ENCODE measurements at regions not wholly inside any gene's neighbourhood (a gene's known extent, or its start where the extent isn't known, plus 50 kb on each side); places are given as distances from the start of the nearest gene placed in this dataset.

DNA sequence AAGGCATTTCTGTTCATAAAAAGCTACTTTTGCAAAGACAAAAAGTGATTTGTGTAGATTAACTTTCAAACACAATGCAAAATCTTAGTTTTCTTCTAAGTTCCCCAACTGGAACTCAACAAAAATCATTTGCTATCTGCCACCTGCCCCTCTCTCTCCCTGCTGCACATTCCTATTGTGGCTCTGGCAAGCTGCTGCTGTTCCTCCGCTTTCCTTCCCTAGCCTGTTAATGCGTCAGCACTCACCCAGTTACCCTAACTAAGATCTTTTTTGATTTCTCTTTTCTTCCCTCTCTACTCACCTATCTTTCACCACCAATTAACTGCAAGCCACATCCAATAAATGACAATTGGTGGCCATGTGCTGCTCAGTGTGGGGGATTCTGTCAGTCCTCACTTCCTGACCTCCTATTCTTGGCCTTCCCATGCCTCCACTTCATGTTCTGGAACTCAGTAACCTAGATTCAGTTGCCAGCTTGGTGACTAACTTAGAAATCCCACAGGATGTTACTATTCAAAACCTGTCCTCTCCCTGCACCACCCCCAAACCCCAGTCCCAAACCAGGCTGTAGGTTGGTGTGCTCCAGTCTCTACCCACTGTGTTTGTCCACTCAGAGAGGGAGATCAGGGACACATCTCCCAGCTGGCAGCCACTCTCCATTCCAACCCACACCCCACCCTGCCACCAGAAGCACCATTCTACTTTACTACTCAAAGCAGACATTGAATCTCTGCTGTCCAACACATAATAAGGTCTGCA is 140.2 kb upstream of the CTTNBP2 start:
- Histone ChIP-seq H3K4me3 (ENCODE audit: low read length) (no peak overlapping the region), H3K56ac (ENCODE audit: low read length) (no peak overlapping the region), H3K27me3 (ENCODE audit: insufficient read depth, low read length, poor library complexity) (no peaks in the 10 kb centered on the region), H3K79me2 (ENCODE audit: control insufficient read depth, insufficient read depth, low read length) (no peaks in the 10 kb centered on the region), H3K4me1 (ENCODE audit: control insufficient read depth, low read depth, low read length) (no peaks in the 10 kb centered on the region), H3K79me1 (ENCODE audit: low read length) (no peaks in the 10 kb centered on the region), H3K23ac (ENCODE audit: low read length) (no peak overlapping the region), H4K8ac (ENCODE audit: low read depth, low read length) (no peak overlapping the region), H4K5ac (ENCODE audit: low read length) (no peak overlapping the region), H2BK15ac (replicated peaks; ENCODE audit: low read depth) (no peak overlapping the region), H3K36me3 (ENCODE audit: control insufficient read depth, insufficient read depth, low read length) (no peaks in the 10 kb centered on the region), H3K4ac (ENCODE audit: low read depth, low read length) (no peak overlapping the region), H3K18ac (ENCODE audit: low read length) (no peak overlapping the region), H3K27ac (ENCODE audit: low read depth, low read length) (no peak overlapping the region), H2BK120ac (ENCODE audit: low read depth, low read length) (no peak overlapping the region), H3K4me2 (ENCODE audit: low read length) (no peak overlapping the region), H3K9ac (ENCODE audit: low read length) (no peak overlapping the region), H2AK5ac (ENCODE audit: low read length) (no peak overlapping the region), H2BK5ac (ENCODE audit: low read length) (no peak overlapping the region)
- WGBS (ENCODE audit: extremely low coverage, insufficient coverage, low lambda C conversion rate) = no CpG with 5 or more reads among the region's 2 CpGs
- DNase-seq = no peak

DNA sequence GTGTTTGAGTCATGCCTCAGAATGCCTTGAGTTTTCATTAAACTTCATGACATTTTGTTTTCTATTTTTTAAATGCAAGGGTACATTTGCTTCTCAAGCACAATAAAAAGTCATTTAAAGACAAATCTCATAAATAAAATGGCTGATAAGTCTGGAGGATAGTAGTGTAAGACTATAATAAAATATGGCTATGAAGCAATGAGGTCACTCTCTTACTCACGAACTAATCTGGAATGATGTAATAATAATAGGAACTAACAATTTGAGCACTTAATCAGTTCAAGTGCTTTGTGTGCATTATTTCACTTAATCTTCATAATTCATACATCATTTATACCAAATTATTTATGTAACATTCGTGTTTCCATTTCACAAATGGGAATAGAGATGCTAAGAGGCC is 149.3 kb upstream of the CTTNBP2 start:
- Histone ChIP-seq H3K27ac (ENCODE audit: low read depth, low read length) (no peak overlapping the region), H3K18ac (ENCODE audit: low read length) (no peak overlapping the region), H3K79me2 (ENCODE audit: control insufficient read depth, insufficient read depth, low read length) (no peaks in the 10 kb centered on the region), H3K4me3 (ENCODE audit: low read length) (no peak overlapping the region), H2AK5ac (ENCODE audit: low read length) (no peak overlapping the region), H3K36me3 (ENCODE audit: control insufficient read depth, insufficient read depth, low read length) (no peaks in the 10 kb centered on the region), H3K56ac (ENCODE audit: low read length) (no peak overlapping the region), H3K4me1 (ENCODE audit: control insufficient read depth, low read depth, low read length) (no peaks in the 10 kb centered on the region), H3K27me3 (ENCODE audit: insufficient read depth, low read length, poor library complexity) (no peaks in the 10 kb centered on the region), H2BK120ac (ENCODE audit: low read depth, low read length) (no peak overlapping the region), H4K5ac (ENCODE audit: low read length) (no peak overlapping the region), H2BK15ac (replicated peaks; ENCODE audit: low read depth) (no peak overlapping the region), H3K9ac (ENCODE audit: low read length) (no peak overlapping the region), H2BK5ac (ENCODE audit: low read length) (no peak overlapping the region), H3K23ac (ENCODE audit: low read length) (no peak overlapping the region), H3K79me1 (ENCODE audit: low read length) (no peaks in the 10 kb centered on the region), H3K4ac (ENCODE audit: low read depth, low read length) (no peak overlapping the region), H4K8ac (ENCODE audit: low read depth, low read length) (no peak overlapping the region), H3K4me2 (ENCODE audit: low read length) (no peak overlapping the region)
- no peak for DNase-seq
- WGBS (ENCODE audit: extremely low coverage, insufficient coverage, low lambda C conversion rate) = no CpG with 5 or more reads among the region's 2 CpGs

DNA sequence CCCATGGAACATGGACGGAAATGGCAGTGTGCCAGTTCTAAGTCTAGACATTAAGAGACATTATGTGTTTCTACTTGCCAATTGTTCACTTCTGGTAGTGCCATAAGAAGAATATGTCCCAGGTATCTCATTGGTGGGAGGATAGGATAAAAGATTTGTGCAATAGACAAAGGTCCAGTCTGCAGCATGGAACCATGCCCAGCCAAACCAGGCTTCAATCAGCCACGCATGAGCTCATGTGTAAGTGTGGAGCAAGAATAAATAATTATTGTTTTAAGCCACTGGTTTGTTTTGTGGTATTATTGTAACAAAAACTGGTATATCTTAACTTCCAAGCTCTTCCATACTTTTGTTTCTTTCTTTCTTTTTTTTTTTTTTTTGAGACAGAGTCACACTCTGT is 153.6 kb upstream of the CTTNBP2 start:
- Histone ChIP-seq H3K79me1 (ENCODE audit: low read length) (no peaks in the 10 kb centered on the region), H3K4me1 (ENCODE audit: control insufficient read depth, low read depth, low read length) (no peaks in the 10 kb centered on the region), H3K4me2 (ENCODE audit: low read length) (no peak overlapping the region), H2AK5ac (ENCODE audit: low read length) (no peak overlapping the region), H2BK5ac (ENCODE audit: low read length) (no peak overlapping the region), H3K4ac (ENCODE audit: low read depth, low read length) (no peak overlapping the region), H2BK120ac (ENCODE audit: low read depth, low read length) (no peak overlapping the region), H3K23ac (ENCODE audit: low read length) (no peak overlapping the region), H3K27me3 (ENCODE audit: insufficient read depth, low read length, poor library complexity) (no peaks in the 10 kb centered on the region), H3K27ac (ENCODE audit: low read depth, low read length) (no peak overlapping the region), H3K79me2 (ENCODE audit: control insufficient read depth, insufficient read depth, low read length) (no peaks in the 10 kb centered on the region), H3K56ac (ENCODE audit: low read length) (no peak overlapping the region), H3K9ac (ENCODE audit: low read length) (no peak overlapping the region), H2BK15ac (replicated peaks; ENCODE audit: low read depth) (no peak overlapping the region), H3K36me3 (ENCODE audit: control insufficient read depth, insufficient read depth, low read length) (no peaks in the 10 kb centered on the region), H3K4me3 (ENCODE audit: low read length) (no peak overlapping the region), H4K8ac (ENCODE audit: low read depth, low read length) (no peak overlapping the region), H4K5ac (ENCODE audit: low read length) (no peak overlapping the region), H3K18ac (ENCODE audit: low read length) (no peak overlapping the region)
- no peak for DNase-seq
- no CpG with 5 or more reads among the region's 2 CpGs for WGBS (ENCODE audit: extremely low coverage, insufficient coverage, low lambda C conversion rate)

DNA sequence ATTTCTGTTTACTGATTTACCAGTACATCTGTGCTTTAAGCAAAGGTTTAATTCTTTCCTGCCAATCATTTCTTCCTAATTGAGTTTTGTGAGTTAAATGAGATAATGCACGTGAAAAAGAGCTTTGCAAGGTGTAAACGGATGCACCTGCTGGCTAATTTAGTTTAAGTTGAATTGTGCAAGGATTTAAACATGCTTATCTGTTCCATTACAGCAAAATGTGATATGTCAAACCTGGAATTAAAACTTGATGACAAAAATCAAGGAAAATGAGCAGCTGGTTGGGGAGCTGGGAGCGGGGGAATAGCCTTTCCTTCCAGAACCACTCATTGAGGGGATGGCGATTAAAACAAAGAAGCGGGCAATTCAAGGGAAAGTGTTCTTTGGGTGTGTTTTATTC is 155.0 kb upstream of the CTTNBP2 start:
- Histone ChIP-seq H3K4me2 (ENCODE audit: low read length) (no peak overlapping the region), H3K27me3 (ENCODE audit: insufficient read depth, low read length, poor library complexity) (no peaks in the 10 kb centered on the region), H3K4ac (ENCODE audit: low read depth, low read length) (no peak overlapping the region), H2BK5ac (ENCODE audit: low read length) (no peak overlapping the region), H4K8ac (ENCODE audit: low read depth, low read length) (no peak overlapping the region), H2BK120ac (ENCODE audit: low read depth, low read length) (no peak overlapping the region), H4K5ac (ENCODE audit: low read length) (no peak overlapping the region), H3K4me3 (ENCODE audit: low read length) (no peak overlapping the region), H3K56ac (ENCODE audit: low read length) (no peak overlapping the region), H2AK5ac (ENCODE audit: low read length) (no peak overlapping the region), H3K79me1 (ENCODE audit: low read length) (no peaks in the 10 kb centered on the region), H3K4me1 (ENCODE audit: control insufficient read depth, low read depth, low read length) (no peaks in the 10 kb centered on the region), H3K9ac (ENCODE audit: low read length) (no peak overlapping the region), H3K36me3 (ENCODE audit: control insufficient read depth, insufficient read depth, low read length) (no peaks in the 10 kb centered on the region), H3K79me2 (ENCODE audit: control insufficient read depth, insufficient read depth, low read length) (no peaks in the 10 kb centered on the region), H2BK15ac (replicated peaks; ENCODE audit: low read depth) (no peak overlapping the region), H3K23ac (ENCODE audit: low read length) (no peak overlapping the region), H3K18ac (ENCODE audit: low read length) (no peak overlapping the region), H3K27ac (ENCODE audit: low read depth, low read length) (no peak overlapping the region)
- WGBS (ENCODE audit: extremely low coverage, insufficient coverage, low lambda C conversion rate) = no CpG with 5 or more reads among the region's 5 CpGs
- no peak for DNase-seq

DNA sequence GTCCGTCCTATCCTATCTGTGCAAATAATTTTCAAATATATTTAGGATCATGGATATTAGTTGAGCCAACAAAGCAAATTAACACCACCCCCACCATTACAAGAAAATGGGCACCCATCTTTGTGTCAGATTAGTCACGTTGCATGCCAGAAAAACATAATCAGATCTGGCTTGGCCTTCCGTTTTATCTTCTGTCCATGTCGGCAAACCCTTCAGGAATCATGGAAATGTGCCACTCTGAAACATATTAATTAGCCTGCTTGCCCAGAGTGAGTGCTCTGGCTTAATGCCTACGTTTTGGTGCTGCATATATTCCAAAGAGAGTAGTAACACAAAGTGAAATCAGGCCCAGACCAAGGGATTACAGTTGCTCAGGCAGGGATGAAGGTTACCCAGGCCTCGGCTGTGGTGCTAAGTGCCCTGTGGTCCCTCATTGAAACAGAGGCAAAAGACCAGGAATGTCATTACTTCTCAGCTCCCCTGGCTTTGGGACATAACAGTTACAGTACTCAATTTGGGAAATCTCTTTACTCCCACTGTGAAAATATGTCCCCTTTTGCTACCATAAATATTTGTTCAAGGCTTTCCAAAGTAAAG is 154.0 kb upstream of the LSM8 start:
- no peak overlapping the region for H2BK5ac ChIP-seq (ENCODE audit: low read length)
- no CpG with 5 or more reads among the region's 6 CpGs for WGBS (ENCODE audit: extremely low coverage, insufficient coverage, low lambda C conversion rate)
- no peak overlapping the region for H3K4me2 ChIP-seq (ENCODE audit: low read length)
- H3K4me3 ChIP-seq (ENCODE audit: low read length) = no peak overlapping the region
- H3K56ac ChIP-seq (ENCODE audit: low read length) = no peak overlapping the region
- H3K4ac ChIP-seq (ENCODE audit: low read depth, low read length) = no peak overlapping the region
- H3K4me1 ChIP-seq (ENCODE audit: control insufficient read depth, low read depth, low read length) = no peaks in the 10 kb centered on the region
- no peaks in the 10 kb centered on the region for H3K79me1 ChIP-seq (ENCODE audit: low read length)
- no peak overlapping the region for H4K8ac ChIP-seq (ENCODE audit: low read depth, low read length)
- H3K79me2 ChIP-seq (ENCODE audit: control insufficient read depth, insufficient read depth, low read length) = no peaks in the 10 kb centered on the region
- no peak overlapping the region for H3K18ac ChIP-seq (ENCODE audit: low read length)
- no peak overlapping the region for H2AK5ac ChIP-seq (ENCODE audit: low read length)
- H3K23ac ChIP-seq (ENCODE audit: low read length) = no peak overlapping the region
- H2BK120ac ChIP-seq (ENCODE audit: low read depth, low read length) = no peak overlapping the region
- no peak overlapping the region for H4K5ac ChIP-seq (ENCODE audit: low read length)
- DNase-seq = no peak
- H3K36me3 ChIP-seq (ENCODE audit: control insufficient read depth, insufficient read depth, low read length) = no peaks in the 10 kb centered on the region
- H2BK15ac ChIP-seq (replicated peaks; ENCODE audit: low read depth) = no peak overlapping the region
- H3K27ac ChIP-seq (ENCODE audit: low read depth, low read length) = no peak overlapping the region
- H3K27me3 ChIP-seq (ENCODE audit: insufficient read depth, low read length, poor library complexity) = no peaks in the 10 kb centered on the region
- H3K9ac ChIP-seq (ENCODE audit: low read length) = no peak overlapping the region

DNA sequence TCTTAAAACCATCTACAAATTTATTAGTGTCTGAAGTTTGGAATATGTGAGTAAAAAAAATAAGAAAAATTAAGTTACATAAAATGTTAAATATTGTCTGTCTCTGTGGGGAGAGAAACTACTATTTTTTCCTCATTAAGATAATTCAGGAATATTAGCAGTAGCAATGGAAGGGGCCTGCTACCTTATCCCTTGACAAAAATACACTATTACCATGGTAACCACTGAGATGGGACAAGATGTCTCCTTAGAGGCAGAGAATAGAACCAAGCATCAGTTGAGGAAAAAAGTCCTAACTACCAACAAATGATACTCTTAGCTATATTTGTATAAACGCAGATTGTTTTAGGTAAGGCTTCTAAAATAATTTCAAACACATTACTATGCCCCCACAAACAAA is 150.7 kb upstream of the LSM8 start:
- no peak overlapping the region for H2AK5ac ChIP-seq (ENCODE audit: low read length)
- H4K8ac ChIP-seq (ENCODE audit: low read depth, low read length) = no peak overlapping the region
- no peaks in the 10 kb centered on the region for H3K4me1 ChIP-seq (ENCODE audit: control insufficient read depth, low read depth, low read length)
- no peak overlapping the region for H3K56ac ChIP-seq (ENCODE audit: low read length)
- no peak overlapping the region for H2BK120ac ChIP-seq (ENCODE audit: low read depth, low read length)
- H3K18ac ChIP-seq (ENCODE audit: low read length) = no peak overlapping the region
- H3K4me3 ChIP-seq (ENCODE audit: low read length) = no peak overlapping the region
- no peaks in the 10 kb centered on the region for H3K79me2 ChIP-seq (ENCODE audit: control insufficient read depth, insufficient read depth, low read length)
- no CpG with 5 or more reads among the region's 1 CpG for WGBS (ENCODE audit: extremely low coverage, insufficient coverage, low lambda C conversion rate)
- H3K36me3 ChIP-seq (ENCODE audit: control insufficient read depth, insufficient read depth, low read length) = no peaks in the 10 kb centered on the region
- no peak overlapping the region for H3K9ac ChIP-seq (ENCODE audit: low read length)
- no peak overlapping the region for H3K4me2 ChIP-seq (ENCODE audit: low read length)
- H3K4ac ChIP-seq (ENCODE audit: low read depth, low read length) = no peak overlapping the region
- no peak overlapping the region for H2BK5ac ChIP-seq (ENCODE audit: low read length)
- no peak overlapping the region for H2BK15ac ChIP-seq (replicated peaks; ENCODE audit: low read depth)
- no peaks in the 10 kb centered on the region for H3K79me1 ChIP-seq (ENCODE audit: low read length)
- DNase-seq = no peak
- H3K23ac ChIP-seq (ENCODE audit: low read length) = no peak overlapping the region
- H4K5ac ChIP-seq (ENCODE audit: low read length) = no peak overlapping the region
- H3K27me3 ChIP-seq (ENCODE audit: insufficient read depth, low read length, poor library complexity) = no peaks in the 10 kb centered on the region
- no peak overlapping the region for H3K27ac ChIP-seq (ENCODE audit: low read depth, low read length)

All from mesendoderm (in vitro differentiated cells).